ENCODE measurements at regions not wholly inside any gene's neighbourhood (a gene's known extent, or its start where the extent isn't known, plus 50 kb on each side); places are given as distances from the start of the nearest gene placed in this dataset.

- TF ChIP-seq, protein P1, sequence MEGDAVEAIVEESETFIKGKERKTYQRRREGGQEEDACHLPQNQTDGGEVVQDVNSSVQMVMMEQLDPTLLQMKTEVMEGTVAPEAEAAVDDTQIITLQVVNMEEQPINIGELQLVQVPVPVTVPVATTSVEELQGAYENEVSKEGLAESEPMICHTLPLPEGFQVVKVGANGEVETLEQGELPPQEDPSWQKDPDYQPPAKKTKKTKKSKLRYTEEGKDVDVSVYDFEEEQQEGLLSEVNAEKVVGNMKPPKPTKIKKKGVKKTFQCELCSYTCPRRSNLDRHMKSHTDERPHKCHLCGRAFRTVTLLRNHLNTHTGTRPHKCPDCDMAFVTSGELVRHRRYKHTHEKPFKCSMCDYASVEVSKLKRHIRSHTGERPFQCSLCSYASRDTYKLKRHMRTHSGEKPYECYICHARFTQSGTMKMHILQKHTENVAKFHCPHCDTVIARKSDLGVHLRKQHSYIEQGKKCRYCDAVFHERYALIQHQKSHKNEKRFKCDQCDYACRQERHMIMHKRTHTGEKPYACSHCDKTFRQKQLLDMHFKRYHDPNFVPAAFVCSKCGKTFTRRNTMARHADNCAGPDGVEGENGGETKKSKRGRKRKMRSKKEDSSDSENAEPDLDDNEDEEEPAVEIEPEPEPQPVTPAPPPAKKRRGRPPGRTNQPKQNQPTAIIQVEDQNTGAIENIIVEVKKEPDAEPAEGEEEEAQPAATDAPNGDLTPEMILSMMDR (conservative IDR thresholded peaks at IDR 0.05), result no peak
- TF ChIP-seq ZFX (IDR thresholded peaks at IDR 0.05), result no peak
Observed at GRCh38 chr9:71243951-71244350, 122.5 kb upstream of the TRPM3 start.
